ENCODE measurements at regions not wholly inside any gene's neighbourhood (a gene's known extent, or its start where the extent isn't known, plus 50 kb on each side); places are given as distances from the start of the nearest gene placed in this dataset.

DNA sequence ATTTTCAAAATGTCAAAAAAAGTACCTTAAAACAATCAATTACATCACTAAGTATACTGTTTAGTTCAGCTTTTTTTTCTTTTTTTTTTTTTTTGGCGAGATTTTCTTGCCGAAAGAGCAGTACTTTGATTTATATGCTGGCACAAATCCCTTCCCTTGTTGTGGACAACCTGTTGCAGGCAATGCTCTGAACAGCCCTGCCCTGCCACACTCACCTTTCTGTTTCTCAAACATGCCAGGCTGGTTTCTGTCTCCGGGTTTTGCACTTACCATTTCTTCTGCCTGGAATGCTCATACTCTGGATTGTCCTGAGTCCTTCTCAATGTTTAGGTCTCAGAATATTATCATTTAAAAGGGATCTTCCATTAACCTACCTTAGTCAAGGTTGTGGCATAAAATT is 80.4 kb upstream of the JAZF1 start:
- TF ChIP-seq POLR2A (IDR thresholded peaks at IDR 0.05; ENCODE audit: low read length) (no peak), GATA1 (IDR thresholded peaks at IDR 0.05; ENCODE audit: low read depth, low read length) (no peak)

All from erythroblast (primary cell).